ENCODE measurements at regions not wholly inside any gene's neighbourhood (a gene's known extent, or its start where the extent isn't known, plus 50 kb on each side); places are given as distances from the start of the nearest gene placed in this dataset.

DNA sequence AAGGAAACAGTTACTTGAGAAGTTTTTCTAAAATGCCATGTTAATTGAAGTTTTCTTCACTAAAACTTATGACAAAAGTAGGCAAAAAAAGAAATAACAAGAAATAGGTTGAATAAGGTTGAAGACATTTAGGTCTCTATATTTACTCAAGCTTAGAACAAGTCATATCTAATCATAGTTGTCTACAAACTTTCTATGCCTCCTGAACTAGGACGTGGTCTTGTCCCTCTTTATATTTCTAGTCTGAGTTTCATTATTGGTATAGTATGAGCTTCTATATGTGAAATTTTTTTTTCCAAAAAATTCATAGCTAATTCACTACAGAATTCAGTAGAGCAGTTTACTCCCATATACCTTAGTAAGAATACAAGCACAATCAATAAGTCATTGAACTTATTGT, 836.4 kb downstream of the SLITRK6 start:
- POLR2A ChIA-PET (ENCODE audit: unreplicated experiment): no interaction called here

More for the DNA sequence above, 836.4 kb downstream of the SLITRK6 start:
- no peak overlapping the region for H2AK5ac ChIP-seq (ENCODE audit: low read depth, low read length)
- intact Hi-C loops (cut with micrococcal nuclease) (no loop called here), in situ Hi-C loops (cut with MboI; ENCODE audit: low sequenced_read_pairs) (no loop called here), dilution Hi-C loops (cut with HindIII; ENCODE audit: low sequenced_read_pairs, unreplicated experiment) (no loop called here)
- H3K9ac ChIP-seq (ENCODE audit: low read depth, low read length): no peak overlapping the region
- no peak overlapping the region for H2BK20ac ChIP-seq (ENCODE audit: low read depth, low read length)
- H3K4me3 ChIP-seq (ENCODE audit: insufficient read depth, low read depth, low read length): no peak overlapping the region
- H2BK15ac ChIP-seq (ENCODE audit: low read depth, low read length): no peak overlapping the region
- no peak overlapping the region for H2BK120ac ChIP-seq (ENCODE audit: low read depth, low read length)
- no peaks in the 10 kb centered on the region for H4K20me1 ChIP-seq (ENCODE audit: insufficient read depth, low read length)
- no peak overlapping the region for H2AFZ ChIP-seq (replicated peaks; ENCODE audit: low read length, poor library complexity)
- H3K56ac ChIP-seq (ENCODE audit: extremely low read depth, insufficient read depth, low read length): no peak overlapping the region
- H3K4me1 ChIP-seq (ENCODE audit: control insufficient read depth, insufficient read depth, low read length): no peaks in the 10 kb centered on the region
- BruUV-seq (replicated peaks): no TSS peak
- ATAC-seq (ENCODE audit: low read depth) (no peak), DNase-seq (no peak)
- H2AK9ac ChIP-seq (replicated peaks; ENCODE audit: low read depth, low read length, poor library complexity): no peak overlapping the region
- H4K5ac ChIP-seq (ENCODE audit: low read depth, low read length): no peak overlapping the region
- no CpG with 5 or more reads among the region's 1 CpG for WGBS, 2 experiments (ENCODE audit: extremely low coverage in 2 of 2, insufficient read length in 1 of 2)
- no peak overlapping the region for H3K23ac ChIP-seq (ENCODE audit: low read depth, low read length)
- no peak overlapping the region for H2BK5ac ChIP-seq (ENCODE audit: low read depth, low read length, poor library complexity, severe bottlenecking)
- no peak overlapping the region for H3K4me2 ChIP-seq (ENCODE audit: low read depth, low read length)
- no peak overlapping the region for H3K27ac ChIP-seq (ENCODE audit: insufficient read depth, low read length)
- no peak overlapping the region for H4K8ac ChIP-seq (ENCODE audit: low read depth in 2 of 2, low read length in 2 of 2)
- H3K79me1 ChIP-seq (ENCODE audit: low read depth in 1 of 2, low read length in 2 of 2): no peaks in the 10 kb centered on the region
- no peak overlapping the region for H3K18ac ChIP-seq (ENCODE audit: low read depth, low read length)
- no peaks in the 10 kb centered on the region for H3K9me3 ChIP-seq (ENCODE audit: control insufficient read depth, insufficient read depth, low read length)
- TF ChIP-seq CEBPB (IDR thresholded peaks at IDR 0.05; ENCODE audit: low read depth, low read length) (no peak), SMC3 (IDR thresholded peaks at IDR 0.05; ENCODE audit: low read depth, low read length) (no peak)
- TF ChIP-seq, protein P1, sequence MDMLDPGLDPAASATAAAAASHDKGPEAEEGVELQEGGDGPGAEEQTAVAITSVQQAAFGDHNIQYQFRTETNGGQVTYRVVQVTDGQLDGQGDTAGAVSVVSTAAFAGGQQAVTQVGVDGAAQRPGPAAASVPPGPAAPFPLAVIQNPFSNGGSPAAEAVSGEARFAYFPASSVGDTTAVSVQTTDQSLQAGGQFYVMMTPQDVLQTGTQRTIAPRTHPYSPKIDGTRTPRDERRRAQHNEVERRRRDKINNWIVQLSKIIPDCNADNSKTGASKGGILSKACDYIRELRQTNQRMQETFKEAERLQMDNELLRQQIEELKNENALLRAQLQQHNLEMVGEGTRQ (IDR thresholded peaks at IDR 0.05; ENCODE audit: low read depth, low read length): no peak
- H3K27me3 ChIP-seq (ENCODE audit: control insufficient read depth, insufficient read depth, low read length): no peaks in the 10 kb centered on the region
- H4K91ac ChIP-seq (ENCODE audit: insufficient read depth, low read depth, low read length): no peak overlapping the region
- H3K4ac ChIP-seq (ENCODE audit: low read depth, low read length): no peak overlapping the region
- no peaks in the 10 kb centered on the region for H3K9me1 ChIP-seq (ENCODE audit: insufficient read depth, low read length)
- no peaks in the 10 kb centered on the region for H3K36me3 ChIP-seq (ENCODE audit: control insufficient read depth, insufficient read depth, low read length)
- CTCF ChIA-PET: no interaction called here
- no peak overlapping the region for H3K14ac ChIP-seq (replicated peaks; ENCODE audit: low read depth, low read length)

All from IMR-90 (cell line).